ENCODE measurements at regions not wholly inside any gene's neighbourhood (a gene's known extent, or its start where the extent isn't known, plus 50 kb on each side); places are given as distances from the start of the nearest gene placed in this dataset.
"Not testable (repeated sequence)": the region's sequence is repeated elsewhere in the genome, so short reads cannot be mapped to it uniquely, and the experiment has no call there.

DNA sequence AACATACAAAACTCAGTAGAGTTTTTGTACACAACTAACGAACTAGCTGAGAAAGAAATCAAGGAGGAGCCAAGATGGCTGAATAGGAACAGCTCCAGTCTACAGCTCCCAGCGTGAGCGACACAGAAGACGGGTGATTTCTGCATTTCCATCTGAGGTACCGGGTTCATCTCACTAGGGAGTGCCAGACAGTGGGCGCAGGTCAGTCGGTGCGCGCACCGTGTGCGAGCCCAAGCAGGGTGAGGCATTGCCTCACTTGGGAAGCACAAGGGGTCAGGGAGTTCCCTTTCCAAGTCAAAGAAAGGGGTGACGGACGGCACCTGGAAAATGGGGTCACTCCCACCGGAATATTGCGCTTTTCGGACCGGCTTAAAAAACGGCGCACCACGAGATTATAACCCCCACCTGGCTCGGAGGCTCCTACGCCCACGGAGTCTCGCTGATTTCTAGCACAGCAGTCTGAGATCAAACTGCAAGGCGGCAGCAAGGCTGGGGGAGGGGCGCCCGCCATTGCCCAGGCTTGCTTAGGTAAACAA, 200.3 kb downstream of the NKX6-1 start:
- H3K36me3 Mint-ChIP-seq (ENCODE audit: low read depth); H3K9me3 Mint-ChIP-seq; H3K4me3 Mint-ChIP-seq; H3K27ac Mint-ChIP-seq; H3K4me1 Mint-ChIP-seq (ENCODE audit: low read depth); DNase-seq (ENCODE audit: low spot score); intact Hi-C loops (cut with micrococcal nuclease); H3K27me3 Mint-ChIP-seq (ENCODE audit: insufficient read depth): not testable (repeated sequence)

- no peaks in the 10 kb centered on the region for H3K27me3 Mint-ChIP-seq (ENCODE audit: insufficient read depth)
- H3K27ac Mint-ChIP-seq, result no peak overlapping the region
- H3K36me3 Mint-ChIP-seq (ENCODE audit: low read depth), result no peaks in the 10 kb centered on the region
- intact Hi-C loops (cut with micrococcal nuclease), result no loop called here
- no peaks in the 10 kb centered on the region for H3K9me3 Mint-ChIP-seq
- no peak for DNase-seq (ENCODE audit: low spot score)
- H3K4me1 Mint-ChIP-seq (ENCODE audit: low read depth), result no peaks in the 10 kb centered on the region
- H3K4me3 Mint-ChIP-seq, result no peak overlapping the region
Observed at GRCh38 chr4:84298023-84298718, 200.9 kb downstream of the NKX6-1 start.

GRCh38 chr4:84291969-84292368, 207.1 kb downstream of the NKX6-1 start:
- Mint-ChIP-seq H3K4me1 (ENCODE audit: low read depth) (no peaks in the 10 kb centered on the region), H3K36me3 (ENCODE audit: low read depth) (no peaks in the 10 kb centered on the region), H3K27me3 (ENCODE audit: insufficient read depth) (no peaks in the 10 kb centered on the region), H3K4me3 (no peak overlapping the region), H3K27ac (no peak overlapping the region), H3K9me3 (no peaks in the 10 kb centered on the region)
- intact Hi-C loops (cut with micrococcal nuclease), result loop anchor here (5.0 kb wide), 1 partner anchor 880 kb away; no protein-coding TSS in a partner anchor
- no peak for DNase-seq (ENCODE audit: low spot score)

DNA sequence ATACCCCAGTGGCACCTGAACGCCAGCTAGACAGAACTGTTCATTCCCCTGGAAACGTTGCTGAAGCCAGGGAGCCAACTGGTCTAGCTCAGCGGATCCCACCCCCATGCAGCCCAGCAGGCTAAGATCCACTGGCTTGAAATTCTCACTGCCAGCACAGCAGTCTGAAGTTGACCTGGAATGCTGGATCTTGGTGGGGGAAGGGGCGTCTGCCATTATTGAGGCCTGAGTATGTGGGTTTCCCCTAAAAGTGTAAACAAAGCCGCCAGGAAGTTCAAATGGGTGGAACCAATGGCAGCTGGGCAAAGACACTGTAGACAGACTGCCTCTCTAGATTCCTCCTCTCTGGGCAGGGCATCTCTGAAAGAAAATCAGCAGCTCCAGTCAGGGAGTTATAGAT, 213.0 kb downstream of the NKX6-1 start:
- H3K27ac Mint-ChIP-seq, result no peak overlapping the region
- no peak overlapping the region for H3K4me3 Mint-ChIP-seq
- DNase-seq (ENCODE audit: low spot score), result no peak
- H3K9me3 Mint-ChIP-seq, result no peaks in the 10 kb centered on the region
- no peaks in the 10 kb centered on the region for H3K4me1 Mint-ChIP-seq (ENCODE audit: low read depth)
- no peaks in the 10 kb centered on the region for H3K36me3 Mint-ChIP-seq (ENCODE audit: low read depth)
- intact Hi-C loops (cut with micrococcal nuclease), result no loop called here
- no peaks in the 10 kb centered on the region for H3K27me3 Mint-ChIP-seq (ENCODE audit: insufficient read depth)

DNA sequence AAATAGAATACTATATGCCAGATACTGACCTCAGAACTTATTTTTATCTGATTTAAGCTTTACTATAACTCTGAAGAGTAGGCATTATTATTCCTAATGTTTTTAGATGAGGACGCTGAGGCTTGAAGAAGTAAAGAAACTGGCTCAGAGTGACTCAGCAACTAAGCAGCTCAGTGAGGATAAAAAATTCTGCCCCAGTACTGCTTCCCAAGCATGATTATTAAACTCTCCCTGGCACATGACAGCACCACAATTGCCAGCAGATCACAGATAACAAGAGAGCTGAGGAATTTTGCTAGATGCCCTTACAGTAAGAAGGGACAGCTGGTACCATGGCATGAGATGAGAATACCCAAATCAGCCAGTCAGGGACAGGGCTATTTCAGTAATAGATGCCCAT, 219.4 kb downstream of the NKX6-1 start:
- no peaks in the 10 kb centered on the region for H3K27me3 Mint-ChIP-seq (ENCODE audit: insufficient read depth)

GRCh38 chr4:84277923-84278322, 221.2 kb downstream of the NKX6-1 start:
- Mint-ChIP-seq H3K9me3 (no peaks in the 10 kb centered on the region), H3K36me3 (ENCODE audit: low read depth) (no peaks in the 10 kb centered on the region), H3K4me3 (no peak overlapping the region), H3K27me3 (ENCODE audit: insufficient read depth) (no peaks in the 10 kb centered on the region), H3K27ac (no peak overlapping the region), H3K4me1 (ENCODE audit: low read depth) (no peaks in the 10 kb centered on the region)
- intact Hi-C loops (cut with micrococcal nuclease), result no loop called here
- DNase-seq (ENCODE audit: low spot score), result no peak

More for the DNA sequence above, 219.4 kb downstream of the NKX6-1 start:
- H3K4me3 Mint-ChIP-seq, result no peak overlapping the region
- no peaks in the 10 kb centered on the region for H3K9me3 Mint-ChIP-seq
- DNase-seq (ENCODE audit: low spot score), result no peak
- no peaks in the 10 kb centered on the region for H3K4me1 Mint-ChIP-seq (ENCODE audit: low read depth)
- intact Hi-C loops (cut with micrococcal nuclease), result no loop called here
- no peaks in the 10 kb centered on the region for H3K36me3 Mint-ChIP-seq (ENCODE audit: low read depth)
- H3K27ac Mint-ChIP-seq, result no peak overlapping the region

DNA sequence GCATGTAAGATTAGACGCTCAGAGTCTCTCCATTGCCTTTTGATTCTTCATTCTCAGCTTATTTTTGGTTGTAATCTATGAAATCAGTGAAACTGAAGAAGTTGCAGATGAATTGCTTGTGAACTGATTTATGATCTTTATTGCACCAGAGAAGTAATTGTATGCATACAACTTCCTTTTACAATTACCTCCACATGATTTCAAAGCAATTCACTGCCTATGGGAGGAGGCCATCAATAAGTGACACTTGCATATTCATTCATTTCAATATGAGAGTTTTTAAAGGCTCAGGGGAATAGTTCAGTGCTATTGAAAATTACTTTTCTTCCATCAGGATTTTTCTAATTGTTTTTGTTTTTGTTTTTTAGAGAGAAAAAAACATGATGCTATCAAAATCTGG, 222.3 kb downstream of the NKX6-1 start:
- no peak overlapping the region for H3K27ac Mint-ChIP-seq
- intact Hi-C loops (cut with micrococcal nuclease), result no loop called here
- no peaks in the 10 kb centered on the region for H3K4me1 Mint-ChIP-seq (ENCODE audit: low read depth)
- DNase-seq (ENCODE audit: low spot score), result no peak
- no peaks in the 10 kb centered on the region for H3K9me3 Mint-ChIP-seq
- no peak overlapping the region for H3K4me3 Mint-ChIP-seq
- no peaks in the 10 kb centered on the region for H3K36me3 Mint-ChIP-seq (ENCODE audit: low read depth)
- H3K27me3 Mint-ChIP-seq (ENCODE audit: insufficient read depth), result no peaks in the 10 kb centered on the region

DNA sequence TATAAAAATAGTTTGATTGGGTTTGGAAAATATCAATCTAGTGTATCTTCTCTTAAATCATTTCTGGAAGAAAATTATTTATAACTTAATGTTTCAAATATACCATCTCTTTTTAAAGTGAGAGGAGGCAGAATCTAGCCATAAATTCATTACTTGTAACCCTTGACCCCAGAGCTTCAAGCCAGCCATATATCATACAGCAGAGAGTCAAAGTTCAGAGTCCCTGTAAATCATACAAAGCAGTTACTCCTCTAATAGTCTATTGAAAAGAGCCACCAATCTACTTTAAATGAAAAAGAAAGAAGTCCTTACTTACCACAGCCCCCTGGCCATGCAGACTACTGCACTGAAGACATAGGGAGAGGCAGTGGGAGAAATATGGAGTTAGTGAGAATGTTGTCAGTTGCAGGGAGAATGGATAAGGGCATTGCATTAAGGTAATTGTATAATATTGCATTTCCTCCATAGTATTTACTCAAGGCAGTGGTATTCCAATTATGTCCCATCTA, 229.5 kb downstream of the NKX6-1 start:
- Mint-ChIP-seq H3K27ac (no peak overlapping the region), H3K27me3 (ENCODE audit: insufficient read depth) (no peaks in the 10 kb centered on the region), H3K4me3 (no peak overlapping the region), H3K9me3 (no peaks in the 10 kb centered on the region), H3K36me3 (ENCODE audit: low read depth) (no peaks in the 10 kb centered on the region), H3K4me1 (ENCODE audit: low read depth) (no peaks in the 10 kb centered on the region)
- intact Hi-C loops (cut with micrococcal nuclease), result no loop called here
- DNase-seq (ENCODE audit: low spot score), result no peak

DNA sequence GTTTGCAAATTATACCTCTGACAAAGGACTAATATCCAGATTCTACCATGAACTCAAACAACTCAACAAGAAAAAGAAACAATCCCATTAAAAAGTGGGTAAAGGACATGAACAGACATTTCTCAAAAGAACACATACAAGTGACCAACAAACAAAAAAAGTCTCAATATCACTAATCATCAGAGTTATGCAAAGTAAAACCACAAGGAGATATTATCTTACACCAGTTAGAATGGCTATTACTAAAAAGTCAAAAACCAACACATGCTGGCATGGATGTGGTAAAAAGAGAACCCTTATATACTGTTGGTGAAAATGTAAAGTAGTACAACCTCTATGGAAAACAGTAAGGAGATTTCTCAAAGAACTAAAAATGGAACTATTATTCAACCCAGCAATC, 234.4 kb downstream of the NKX6-1 start:
- Mint-ChIP-seq H3K36me3 (ENCODE audit: low read depth) (no peaks in the 10 kb centered on the region), H3K4me3 (no peak overlapping the region), H3K9me3 (peaks cover 12% of the 10 kb centered on the region), H3K27ac (no peak overlapping the region), H3K4me1 (ENCODE audit: low read depth) (no peaks in the 10 kb centered on the region), H3K27me3 (ENCODE audit: insufficient read depth) (no peaks in the 10 kb centered on the region)
- intact Hi-C loops (cut with micrococcal nuclease), result no loop called here
- no peak for DNase-seq (ENCODE audit: low spot score)

DNA sequence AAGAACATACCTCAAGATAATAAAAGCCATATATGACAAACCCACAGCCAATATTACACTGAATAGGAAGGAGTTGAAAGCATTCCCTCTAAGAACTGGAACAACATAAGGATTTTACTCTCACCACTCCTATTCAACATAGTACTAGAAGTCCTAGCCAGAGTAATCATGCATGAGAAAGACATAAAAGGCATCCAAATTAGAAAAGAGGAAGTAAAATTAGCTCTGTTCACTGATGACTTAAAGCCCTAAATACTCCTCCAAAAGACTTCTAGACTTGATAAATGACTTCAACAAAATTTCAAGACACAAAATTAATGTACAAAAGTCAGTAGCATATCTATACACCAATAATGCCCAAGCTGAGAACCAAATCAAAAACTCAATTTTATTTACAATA, 235.7 kb downstream of the NKX6-1 start:
- Mint-ChIP-seq H3K4me3 (no peak overlapping the region), H3K27ac (no peak overlapping the region), H3K36me3 (ENCODE audit: low read depth) (no peaks in the 10 kb centered on the region), H3K4me1 (ENCODE audit: low read depth) (no peaks in the 10 kb centered on the region), H3K9me3 (peaks cover 12% of the 10 kb centered on the region), H3K27me3 (ENCODE audit: insufficient read depth) (no peaks in the 10 kb centered on the region)
- no peak for DNase-seq (ENCODE audit: low spot score)
- intact Hi-C loops (cut with micrococcal nuclease), result no loop called here

GRCh38 chr4:84260495-84260894, 238.6 kb downstream of the NKX6-1 start:
- H3K9me3 Mint-ChIP-seq, result peaks cover 12% of the 10 kb centered on the region
- no peak overlapping the region for H3K4me3 Mint-ChIP-seq
- no peaks in the 10 kb centered on the region for H3K27me3 Mint-ChIP-seq (ENCODE audit: insufficient read depth)
- H3K4me1 Mint-ChIP-seq (ENCODE audit: low read depth), result no peaks in the 10 kb centered on the region
- intact Hi-C loops (cut with micrococcal nuclease), result no loop called here
- no peak for DNase-seq (ENCODE audit: low spot score)
- H3K27ac Mint-ChIP-seq, result no peak overlapping the region
- H3K36me3 Mint-ChIP-seq (ENCODE audit: low read depth), result no peaks in the 10 kb centered on the region

- no peak overlapping the region for H3K27ac Mint-ChIP-seq
- H3K27me3 Mint-ChIP-seq (ENCODE audit: insufficient read depth), result no peaks in the 10 kb centered on the region
- no peaks in the 10 kb centered on the region for H3K36me3 Mint-ChIP-seq (ENCODE audit: low read depth)
- no peaks in the 10 kb centered on the region for H3K4me1 Mint-ChIP-seq (ENCODE audit: low read depth)
- no peak overlapping the region for H3K4me3 Mint-ChIP-seq
- intact Hi-C loops (cut with micrococcal nuclease), result loop anchor here (1.0 kb wide), 1 partner anchor 615 kb away; no protein-coding TSS in a partner anchor
- peaks cover 12% of the 10 kb centered on the region for H3K9me3 Mint-ChIP-seq
- DNase-seq (ENCODE audit: low spot score), result no peak
Observed at GRCh38 chr4:84258905-84259830, 239.9 kb downstream of the NKX6-1 start.

DNA sequence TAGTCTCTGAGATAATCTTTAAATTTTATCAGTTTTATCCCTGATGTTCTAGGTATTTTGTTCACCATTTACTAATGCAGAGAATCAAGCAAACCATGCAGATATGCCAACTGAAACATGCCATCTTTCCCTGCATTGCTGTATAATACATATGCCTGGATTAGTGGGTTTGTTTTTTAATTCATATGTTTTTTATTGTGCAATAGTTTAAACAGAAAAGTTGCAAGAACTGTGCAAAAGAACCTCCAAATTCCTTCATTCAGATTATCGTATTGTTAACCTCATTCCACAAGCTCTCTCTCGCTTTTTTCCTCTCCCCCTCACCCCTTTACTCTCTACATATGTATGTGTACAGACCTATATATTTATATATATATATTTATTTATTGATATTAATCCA, 244.6 kb downstream of the NKX6-1 start:
- H3K4me3 Mint-ChIP-seq, result no peak overlapping the region
- H3K36me3 Mint-ChIP-seq (ENCODE audit: low read depth), result no peaks in the 10 kb centered on the region
- H3K27ac Mint-ChIP-seq, result no peak overlapping the region
- H3K4me1 Mint-ChIP-seq (ENCODE audit: low read depth), result no peaks in the 10 kb centered on the region
- intact Hi-C loops (cut with micrococcal nuclease), result no loop called here
- DNase-seq (ENCODE audit: low spot score), result no peak
- H3K27me3 Mint-ChIP-seq (ENCODE audit: insufficient read depth), result peaks cover 3% of the 10 kb centered on the region
- H3K9me3 Mint-ChIP-seq, result no peaks in the 10 kb centered on the region

Measured in activated T-helper 1 cell treated with anti-CD3 and anti-CD28 coated beads, Interleukin-12 subunit alpha, Interleukin-12 subunit beta, Interleukin-2, Interleukin-4 antibody, amounts not matched to agents 30 ng/mL and 10 ng/mL and 1 ng/mL, durations not matched to agents 14 hours and 24 hours and 36 hours (primary cell).